Lung (tissue), 11 donors: ENCODE measurements at regions not wholly inside any gene's neighbourhood (a gene's known extent, or its start where the extent isn't known, plus 50 kb on each side); places are given as distances from the start of the nearest gene placed in this dataset.

ENCODE experiments used
- ATAC-seq: fragments of 200-7000 bp; cut with Tn5 transposase; one replicate; pipeline ENCODE4 v1.9.1; 2020; ENCODE audit warnings: moderate number of reproducible peaks; ENCODE audit not compliant: insufficient read depth, low FRiP score
- DNase-seq, 3 donors: peaks; one replicate each; pipeline ENCODE4 v3.0.0-alpha.2; 2013 to 2017
- H3K27ac ChIP-seq, 2 donors: one replicate each; pipeline ENCODE4 v1.5.1; 2013; ENCODE audit warnings: mild to moderate bottlenecking in 2 of 2, moderate library complexity in 2 of 2, control low read depth in 1 of 2, inconsistent platforms in 1 of 2, low read depth in 1 of 2, low read length in 1 of 2
- H3K27me3 ChIP-seq, 3 donors: one replicate each; pipeline ENCODE4 v1.5.1; 2013; ENCODE audit warnings: low read length in 2 of 3; ENCODE audit not compliant: control insufficient read depth in 3 of 3, insufficient read depth in 3 of 3
- H3K36me3 ChIP-seq, 4 donors: one replicate each; pipeline ENCODE4 v1.5.1; 2013; ENCODE audit warnings: low read length in 4 of 4, mild to moderate bottlenecking in 1 of 4, moderate library complexity in 1 of 4; ENCODE audit not compliant: control insufficient read depth in 4 of 4, insufficient read depth in 4 of 4
- H3K4me1 ChIP-seq, 5 donors: one replicate each; pipeline ENCODE4 v1.5.1; 2013; ENCODE audit warnings: low read length in 5 of 5, mild to moderate bottlenecking in 2 of 5, moderate library complexity in 1 of 5; ENCODE audit not compliant: control insufficient read depth in 5 of 5, insufficient read depth in 5 of 5
- H3K4me3 ChIP-seq: one replicate; pipeline ENCODE4 v1.5.1; 2013; ENCODE audit warnings: mild to moderate bottlenecking, control low read depth, moderate library complexity
- H3K9ac ChIP-seq, 2 donors: one replicate each; pipeline ENCODE4 v1.5.1; 2013; ENCODE audit warnings: low read length in 2 of 2, control low read depth in 1 of 2; ENCODE audit not compliant: insufficient read depth in 1 of 2
- H3K9me3 ChIP-seq, 4 donors: one replicate each; pipeline ENCODE4 v1.5.1; 2013; ENCODE audit warnings: low read length in 3 of 4, mild to moderate bottlenecking in 1 of 4, moderate library complexity in 1 of 4; ENCODE audit not compliant: control insufficient read depth in 4 of 4, insufficient read depth in 3 of 4
- WGBS, 2 donors: extraction: QIAGEN DNeasy Blood & Tissue Kit; methylation state at CpG; one replicate each; pipeline ENCODE4 v1.1.7; 2013; 5-methylcytosine and 5-hydroxymethylcytosine counted together
- TF ChIP-seq, protein P1 (sequence below): IDR thresholded peaks from 2 replicates; pipeline ENCODE4 v1.5.1; 2012; ENCODE audit warnings: mild to moderate bottlenecking; ENCODE audit errors: control extremely low read depth, extremely low read depth
- donor health status: control.
- donor health status: control.
- donor health status: Bipolar disorder and iron deficiency.
- donor health status: healthy.
- donor health status: DM: yes; HTN: yes; CAD: no.

- ATAC-seq (no peak), DNase-seq (no peak)
- H3K36me3 ChIP-seq, result no peaks in the 10 kb centered on the region
- no peak overlapping the region for H3K27ac ChIP-seq
- H3K4me3 ChIP-seq, result no peak overlapping the region
- H3K9ac ChIP-seq, result no peak overlapping the region
- H3K9me3 ChIP-seq, result no peaks in the 10 kb centered on the region
- no peaks in the 10 kb centered on the region for H3K27me3 ChIP-seq
- H3K4me1 ChIP-seq, result no peaks in the 10 kb centered on the region
- TF ChIP-seq, protein P1, sequence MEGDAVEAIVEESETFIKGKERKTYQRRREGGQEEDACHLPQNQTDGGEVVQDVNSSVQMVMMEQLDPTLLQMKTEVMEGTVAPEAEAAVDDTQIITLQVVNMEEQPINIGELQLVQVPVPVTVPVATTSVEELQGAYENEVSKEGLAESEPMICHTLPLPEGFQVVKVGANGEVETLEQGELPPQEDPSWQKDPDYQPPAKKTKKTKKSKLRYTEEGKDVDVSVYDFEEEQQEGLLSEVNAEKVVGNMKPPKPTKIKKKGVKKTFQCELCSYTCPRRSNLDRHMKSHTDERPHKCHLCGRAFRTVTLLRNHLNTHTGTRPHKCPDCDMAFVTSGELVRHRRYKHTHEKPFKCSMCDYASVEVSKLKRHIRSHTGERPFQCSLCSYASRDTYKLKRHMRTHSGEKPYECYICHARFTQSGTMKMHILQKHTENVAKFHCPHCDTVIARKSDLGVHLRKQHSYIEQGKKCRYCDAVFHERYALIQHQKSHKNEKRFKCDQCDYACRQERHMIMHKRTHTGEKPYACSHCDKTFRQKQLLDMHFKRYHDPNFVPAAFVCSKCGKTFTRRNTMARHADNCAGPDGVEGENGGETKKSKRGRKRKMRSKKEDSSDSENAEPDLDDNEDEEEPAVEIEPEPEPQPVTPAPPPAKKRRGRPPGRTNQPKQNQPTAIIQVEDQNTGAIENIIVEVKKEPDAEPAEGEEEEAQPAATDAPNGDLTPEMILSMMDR, result no peak
- 38 to 49% methylated on average over 5 of the region's 5 CpGs for WGBS, 2 donors
These were observed 498.0 kb downstream of the CCDC85A start for GRCh38 chr2:56681659-56682396.

GRCh38 chr2:56682397-56682760 lies 498.6 kb downstream of the CCDC85A start:
- ATAC-seq, result no peak
- H3K27ac ChIP-seq, result no peak overlapping the region
- no peaks in the 10 kb centered on the region for H3K27me3 ChIP-seq
- H3K9me3 ChIP-seq, result no peaks in the 10 kb centered on the region
- H3K36me3 ChIP-seq, result no peaks in the 10 kb centered on the region
- H3K9ac ChIP-seq, result no peak overlapping the region
- DNase-seq, result no peak
- H3K4me3 ChIP-seq, result no peak overlapping the region
- no peaks in the 10 kb centered on the region for H3K4me1 ChIP-seq
- WGBS, 2 donors, result 43 to 59% methylated on average over 2 to 3 of the region's 3 CpGs
- TF ChIP-seq, protein P1, result no peak

DNA sequence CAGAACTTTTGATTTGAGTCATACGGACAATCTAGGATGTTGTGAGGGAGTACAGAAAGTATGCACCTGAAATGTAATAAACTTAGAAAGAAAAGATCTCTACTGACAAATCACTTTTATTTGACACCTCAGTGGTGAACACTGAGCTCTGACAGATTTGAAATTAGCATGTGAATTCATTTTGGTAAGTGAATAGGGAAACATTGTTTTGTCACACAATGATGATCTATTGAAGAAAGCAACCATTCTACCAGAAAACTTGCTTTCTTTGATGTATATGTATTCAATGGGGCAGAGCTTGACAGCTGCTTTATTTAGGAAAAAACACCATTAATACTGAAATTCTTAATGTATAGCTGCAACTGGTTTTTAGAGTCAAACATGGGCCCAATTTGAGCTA lies 500.5 kb downstream of the CCDC85A start:
- Histone ChIP-seq H3K9ac (no peak overlapping the region), H3K27me3 (no peaks in the 10 kb centered on the region), H3K36me3 (no peaks in the 10 kb centered on the region), H3K27ac (no peak overlapping the region), H3K4me1 (no peaks in the 10 kb centered on the region), H3K4me3 (no peak overlapping the region), H3K9me3 (no peaks in the 10 kb centered on the region)
- no peak for ATAC-seq
- 94 to 96% methylated on average over 1 of the region's 1 CpG for WGBS, 2 donors
- DNase-seq, result no peak
- TF ChIP-seq, protein P1, result no peak

GRCh38 chr2:56685205-56685604 lies 501.4 kb downstream of the CCDC85A start:
- Histone ChIP-seq H3K4me3 (no peak overlapping the region), H3K27me3 (no peaks in the 10 kb centered on the region), H3K36me3 (no peaks in the 10 kb centered on the region), H3K27ac (no peak overlapping the region), H3K9me3 (no peaks in the 10 kb centered on the region), H3K9ac (no peak overlapping the region), H3K4me1 (no peaks in the 10 kb centered on the region)
- 85 to 95% methylated on average over 4 of the region's 4 CpGs for WGBS, 2 donors
- no peak for ATAC-seq
- TF ChIP-seq, protein P1, result no peak
- DNase-seq, result no peak
